H4 (cell line): ENCODE measurements at regions not wholly inside any gene's neighbourhood (a gene's known extent, or its start where the extent isn't known, plus 50 kb on each side); places are given as distances from the start of the nearest gene placed in this dataset.

ENCODE experiments used
- DNase-seq: peaks from one replicate; pipeline ENCODE4 v3.0.0-alpha.2; 2015; ENCODE audit warnings: low spot score

DNA sequence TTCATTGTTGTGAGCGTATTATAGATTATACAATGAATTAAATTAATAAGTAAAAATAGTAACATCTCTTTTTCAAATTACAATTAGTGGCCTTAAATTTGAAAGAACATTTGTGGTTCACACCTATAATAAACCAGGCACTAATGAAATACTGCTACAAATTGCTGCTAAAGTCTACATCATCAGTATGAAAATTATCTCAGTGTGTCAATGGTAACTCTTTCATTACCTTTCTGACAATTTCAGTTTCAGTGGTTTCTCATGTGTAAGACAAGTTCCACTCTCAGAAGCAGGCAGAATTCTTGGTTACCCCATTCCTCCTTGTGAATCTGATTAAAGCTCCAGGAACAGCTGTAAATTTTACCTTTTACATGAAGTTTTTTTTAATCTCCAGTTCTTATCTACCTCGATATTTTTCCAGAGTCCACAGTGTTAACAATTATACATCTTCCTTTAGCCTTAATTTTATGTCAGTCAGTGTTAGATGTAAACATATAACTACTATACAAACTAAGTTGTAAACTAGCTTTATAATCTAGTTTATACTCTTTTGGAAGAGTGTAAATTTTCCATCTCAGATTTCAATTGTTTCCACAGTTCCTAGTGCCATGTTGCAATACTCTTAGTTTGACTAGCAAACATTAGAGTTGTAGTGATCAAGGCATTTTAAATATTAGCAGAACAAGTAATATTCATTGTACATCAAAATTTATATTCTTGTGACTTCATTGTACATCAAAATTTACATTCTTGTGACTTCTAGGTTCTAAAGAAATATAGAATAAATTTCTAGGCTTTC lies 1038.4 kb downstream of the EPHA7 start:
- DNase-seq = no peak

- no peak for DNase-seq
These were observed 1042.2 kb downstream of the EPHA7 start for GRCh38 chr6:92377137-92377536.

DNA sequence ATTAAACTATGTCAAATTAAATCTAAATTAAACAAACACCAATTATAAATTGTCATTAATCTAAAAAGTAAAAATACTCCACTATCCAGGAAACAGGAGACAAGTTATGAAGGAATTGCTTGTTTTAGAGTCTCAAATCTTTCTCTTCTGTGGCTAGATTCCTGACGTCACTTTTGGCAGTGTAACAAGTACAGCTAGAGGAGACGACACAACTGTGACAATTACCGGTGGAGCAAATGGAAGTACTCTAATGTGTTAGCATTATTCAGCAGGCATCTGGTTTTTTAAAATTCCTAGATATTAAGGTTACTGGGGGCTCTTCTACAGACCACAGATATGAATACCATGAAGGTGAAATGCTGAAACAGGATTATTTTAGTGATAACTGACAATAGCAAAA lies 1042.7 kb downstream of the EPHA7 start:
- peak; percentile 80 for DNase-seq

DNA sequence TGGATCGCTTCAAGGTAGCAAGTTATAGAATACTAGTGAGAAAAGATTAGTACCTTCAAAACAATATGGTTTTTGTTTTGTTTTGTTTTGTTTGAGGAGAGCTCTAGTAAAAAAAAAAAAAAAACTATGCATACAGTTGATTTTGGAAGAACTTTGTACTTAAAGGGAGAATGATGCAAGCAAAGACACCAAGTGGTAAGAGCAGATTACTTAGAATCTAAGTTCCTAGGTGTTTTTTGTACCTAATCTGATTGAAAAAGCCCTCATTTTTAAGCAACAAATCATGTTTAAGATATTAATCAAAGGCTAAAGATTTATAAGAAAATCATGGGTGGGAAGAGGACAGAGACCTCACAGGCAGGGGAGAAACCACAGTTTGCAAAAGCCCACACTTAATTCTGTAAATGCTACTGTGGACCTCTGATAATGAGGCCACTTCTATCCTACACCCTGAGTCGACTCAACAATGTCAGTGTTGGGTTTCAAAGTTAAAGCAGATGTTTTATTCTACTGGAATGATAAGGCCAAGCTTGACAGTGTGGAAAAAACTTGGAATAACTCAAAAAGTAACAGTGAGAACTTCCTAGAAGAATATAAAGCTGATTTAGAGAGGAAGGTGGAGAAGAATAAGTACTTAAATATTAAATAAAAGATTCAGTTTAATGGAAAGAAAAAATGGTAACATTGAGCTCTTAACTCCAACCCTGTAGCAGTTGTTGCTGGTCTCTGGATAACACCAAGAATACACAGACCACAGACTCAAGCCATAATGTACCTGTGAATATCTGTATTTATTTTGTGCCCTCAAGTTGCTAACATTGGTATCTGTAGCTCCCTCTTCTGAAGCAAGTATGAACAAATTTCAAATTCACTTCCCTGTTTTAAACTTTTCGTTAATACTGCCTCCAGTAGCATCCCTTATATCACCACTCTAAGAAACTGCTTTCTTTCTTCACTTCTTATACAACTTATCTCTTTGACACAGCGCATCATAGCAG lies 1047.8 kb downstream of the EPHA7 start:
- DNase-seq = no peak

DNA sequence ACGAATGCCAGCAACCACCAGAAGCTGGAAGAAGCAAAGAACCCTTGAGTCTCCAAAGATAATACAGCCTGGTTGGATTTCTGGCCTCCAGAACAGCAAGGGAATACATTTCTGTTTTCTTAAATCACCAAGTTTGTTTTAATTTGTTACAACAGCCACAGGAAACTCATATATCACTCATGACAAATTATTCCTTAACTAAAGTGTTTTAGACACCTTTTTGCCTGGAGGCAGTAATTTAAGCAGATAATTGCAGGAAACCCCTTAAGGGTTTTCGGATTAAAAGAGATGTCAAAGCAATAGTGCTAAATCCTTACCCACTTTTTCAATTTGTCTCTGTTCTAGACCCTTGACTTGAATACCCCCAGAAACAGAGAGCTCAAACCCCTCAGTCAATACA lies 1050.0 kb downstream of the EPHA7 start:
- DNase-seq = no peak

- DNase-seq = no peak
These were observed 1054.3 kb downstream of the EPHA7 start for GRCh38 chr6:92364948-92365541.

GRCh38 chr6:92363111-92363510 lies 1056.2 kb downstream of the EPHA7 start:
- no peak for DNase-seq

- DNase-seq = peak; percentile 68
These were observed 1057.0 kb downstream of the EPHA7 start for GRCh38 chr6:92362404-92362803.

DNA sequence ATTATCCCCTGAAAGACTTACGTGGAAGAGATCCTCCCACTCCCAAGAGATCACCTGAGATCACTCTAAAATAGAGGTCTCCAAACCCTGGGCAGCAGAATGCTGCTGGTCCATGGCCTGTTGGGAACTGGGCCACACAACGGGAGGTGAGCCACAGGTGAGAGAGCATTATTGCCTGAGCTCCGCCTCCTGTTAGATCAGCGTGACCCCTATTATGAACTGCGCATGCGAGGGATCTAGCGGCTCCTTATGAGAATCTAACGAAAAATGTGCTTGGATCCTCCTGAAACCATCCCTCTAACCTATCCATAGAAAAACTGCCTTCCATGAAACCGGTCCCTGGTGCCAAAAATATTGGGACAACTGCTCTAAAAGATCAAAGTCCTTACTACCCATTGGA lies 1057.4 kb downstream of the EPHA7 start:
- DNase-seq = no peak

DNA sequence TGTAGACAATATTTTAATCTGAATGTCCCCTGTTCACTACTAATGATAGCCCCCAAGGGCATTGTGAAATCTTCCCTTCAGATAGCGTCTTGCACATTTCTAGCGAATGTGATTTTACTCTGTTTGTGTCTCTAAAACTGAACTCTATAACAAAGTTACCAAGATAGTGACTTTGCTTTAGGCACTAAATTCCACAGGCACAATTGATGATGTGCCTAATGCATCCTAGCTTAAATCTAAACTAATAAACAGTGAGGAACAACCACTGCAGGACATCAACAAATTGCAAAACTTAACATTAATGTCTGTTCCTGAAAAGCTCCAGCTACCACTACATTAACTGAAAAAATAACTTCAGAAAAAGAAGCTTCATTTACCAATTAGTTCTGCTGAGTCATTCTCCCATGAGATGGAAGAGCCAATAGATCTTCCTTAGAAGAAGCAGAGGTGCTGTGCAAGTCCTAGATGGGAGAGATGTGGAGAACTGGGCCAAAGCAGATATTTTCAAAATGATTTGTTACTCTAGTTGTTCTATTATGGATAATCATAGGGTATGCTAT lies 1065.0 kb downstream of the EPHA7 start:
- no peak for DNase-seq

GRCh38 chr6:92352130-92352529 lies 1067.2 kb downstream of the EPHA7 start:
- DNase-seq = no peak

GRCh38 chr6:92341201-92341600 lies 1078.2 kb downstream of the EPHA7 start:
- no peak for DNase-seq

GRCh38 chr6:92339936-92340640 lies 1079.3 kb downstream of the EPHA7 start:
- no peak for DNase-seq

GRCh38 chr6:92337571-92337970 lies 1081.8 kb downstream of the EPHA7 start:
- no peak for DNase-seq

DNA sequence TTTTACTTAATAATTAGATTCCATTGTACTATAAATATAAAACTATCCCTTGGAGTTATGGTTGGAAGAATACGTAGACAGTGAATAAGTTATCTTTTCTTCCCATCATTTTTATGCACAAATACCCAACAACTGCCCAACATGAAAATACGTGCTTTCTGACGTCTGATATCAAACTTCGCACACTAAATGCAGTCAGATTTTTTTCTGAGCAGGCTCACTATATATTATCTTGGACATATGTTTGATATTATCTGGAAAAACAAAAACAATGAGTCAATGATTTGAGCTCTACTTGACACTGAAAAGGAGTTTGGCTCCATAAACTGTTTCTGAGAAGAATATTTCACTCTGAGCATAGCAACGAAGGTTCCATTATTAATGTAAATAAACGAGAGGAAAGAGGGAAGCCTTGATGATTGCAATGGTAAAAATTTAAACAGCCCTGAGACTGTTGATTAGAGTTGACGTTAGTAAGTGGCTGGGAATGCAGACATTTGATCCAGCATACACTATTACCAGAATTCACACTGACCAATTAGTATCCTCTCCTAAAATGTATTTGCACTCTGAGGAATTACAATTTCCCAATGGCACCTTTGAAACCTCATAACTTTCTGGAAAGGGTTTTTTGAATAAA lies 1090.0 kb downstream of the EPHA7 start:
- peak; percentile 12 for DNase-seq

GRCh38 chr6:92315312-92315711 lies 1104.0 kb downstream of the EPHA7 start:
- DNase-seq = no peak

GRCh38 chr6:92297101-92297500 lies 1122.3 kb downstream of the EPHA7 start:
- DNase-seq = peak; percentile 6

DNA sequence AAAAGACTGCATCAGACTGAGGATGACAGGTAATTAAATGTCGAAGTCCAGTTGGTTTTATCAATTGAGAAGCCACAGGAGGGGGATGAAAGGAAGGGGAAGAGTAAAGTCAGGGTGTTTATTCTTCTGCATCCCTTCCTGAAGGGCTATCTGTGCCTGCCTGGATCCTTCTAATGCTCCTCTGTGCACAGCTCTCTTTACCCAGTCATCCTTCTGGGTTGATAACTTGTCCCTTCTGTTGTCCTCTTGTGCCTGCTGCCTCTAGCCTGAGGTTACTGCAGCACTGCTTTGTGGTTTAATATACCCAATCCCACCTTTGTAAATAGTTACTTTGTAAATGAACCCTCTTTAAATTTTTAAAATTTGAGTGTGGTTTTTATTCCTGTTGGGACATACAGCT lies 1127.3 kb downstream of the EPHA7 start:
- DNase-seq = no peak

GRCh38 chr6:92289831-92290230 lies 1129.5 kb downstream of the EPHA7 start:
- DNase-seq = no peak

DNA sequence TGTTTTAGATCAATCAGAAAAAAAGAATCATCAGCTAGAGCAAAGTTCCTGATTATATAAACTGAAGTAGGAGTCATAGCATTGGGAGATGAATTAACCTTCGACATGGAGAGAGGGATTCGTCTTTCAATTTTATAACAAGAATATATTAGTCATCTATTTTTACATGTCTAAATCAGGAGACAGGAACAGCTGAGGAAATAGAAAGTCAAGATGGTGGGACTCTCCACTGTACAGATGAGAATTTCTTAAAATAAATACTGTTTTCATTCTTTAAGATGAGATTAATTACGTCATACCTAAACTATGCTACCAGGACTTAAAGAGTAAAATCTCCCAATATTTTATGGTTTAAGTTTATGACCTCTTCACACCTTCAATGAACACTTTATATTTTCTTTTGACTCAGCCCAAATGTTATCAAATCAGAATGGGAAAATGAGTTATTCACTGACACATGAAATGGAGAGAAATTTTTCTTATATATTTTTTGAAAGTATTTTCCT lies 1137.7 kb downstream of the EPHA7 start:
- DNase-seq = no peak

DNA sequence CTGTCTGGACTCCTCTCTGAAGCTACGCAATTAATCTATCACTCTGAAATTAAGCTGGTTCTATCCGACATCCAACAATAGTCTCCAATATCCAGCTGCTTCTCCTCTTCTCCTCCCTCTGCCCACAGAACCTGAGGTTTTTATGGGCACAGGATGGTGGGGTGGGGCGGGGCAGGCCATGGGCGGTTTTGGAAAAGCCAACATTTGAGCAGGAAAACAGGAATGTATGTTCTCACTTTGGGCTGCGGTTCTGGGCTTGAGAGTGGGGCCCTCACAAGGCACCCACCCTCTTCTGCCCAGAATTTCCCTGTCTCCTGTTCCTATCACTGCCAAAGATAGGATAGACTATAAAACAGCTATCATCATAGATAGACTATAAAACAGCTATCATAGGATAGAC lies 1144.2 kb downstream of the EPHA7 start:
- no peak for DNase-seq
